PC-9 (cell line): ENCODE measurements at regions not wholly inside any gene's neighbourhood (a gene's known extent, or its start where the extent isn't known, plus 50 kb on each side); places are given as distances from the start of the nearest gene placed in this dataset.

Source experiments
- BruUV-seq: library from RNA; stranded (reverse); fragments of 400-500 nt; replicated peaks from 2 replicates; lab custom pipeline; 2021; lab: Mats Ljungman, UMichigan
- CTCF ChIA-PET: fragments of 300-600 bp; sonication (Branson Sonifier 250); formaldehyde crosslinking; loops from one replicate; lab custom pipeline; 2022; ENCODE audit warnings: antibody characterized with exemption; lab: Charles Lee
- POLR2A ChIA-PET: fragments of 300-600 bp; sonication (Branson Sonifier 250); formaldehyde crosslinking; loops from one replicate; lab custom pipeline; 2022; ENCODE audit warnings: antibody characterized with exemption; ENCODE audit not compliant: unreplicated experiment; lab: Charles Lee
- DNase-seq, 2 experiments: peaks; one replicate each; pipeline versions ENCODE4 v3.0.0 to v3.0.0-alpha.2; 2015 to 2022; ENCODE audit warnings: mixed read lengths in 1 of 2
- H2AFZ ChIP-seq: fragments of 200-600 bp; sonication (generic); 2 replicates; pipeline ENCODE4 v1.8.1; 2017; ENCODE audit warnings: antibody characterized with exemption
- H3F3A ChIP-seq: fragments of 200-600 bp; sonication (generic); 2 replicates; pipeline ENCODE4 v1.8.1; 2017; ENCODE audit warnings: antibody characterized with exemption, mild to moderate bottlenecking, low read depth; ENCODE audit not compliant: insufficient read depth
- H3K27ac ChIP-seq: fragments of 200-600 bp; sonication (generic); 2 replicates; pipeline ENCODE4 v1.6.1; 2016; ENCODE audit warnings: mixed run types
- H3K27me3 ChIP-seq: fragments of 200-600 bp; sonication (generic); 2 replicates; pipeline ENCODE4 v1.6.1; 2016; ENCODE audit warnings: low read depth, mixed run types; ENCODE audit not compliant: insufficient read depth
- H3K36me3 ChIP-seq: fragments of 200-600 bp; sonication (generic); 2 replicates; pipeline ENCODE4 v1.6.1; 2016; ENCODE audit warnings: low read depth, mixed run types
- H3K4me1 ChIP-seq: fragments of 200-600 bp; sonication (generic); replicated peaks from 2 replicates; pipeline ENCODE4 v1.6.1; 2016; ENCODE audit warnings: mixed run types; ENCODE audit not compliant: insufficient read depth
- H3K4me2 ChIP-seq: fragments of 200-600 bp; sonication (generic); 2 replicates; pipeline ENCODE4 v1.6.1; 2017; ENCODE audit warnings: mixed run types
- H3K4me3 ChIP-seq: fragments of 200-600 bp; sonication (generic); 2 replicates; pipeline ENCODE4 v1.6.1; 2016; ENCODE audit warnings: mixed run types
- H3K79me2 ChIP-seq: fragments of 200-600 bp; sonication (generic); 2 replicates; pipeline ENCODE4 v1.6.1; 2017; ENCODE audit warnings: low read depth, mixed run types
- H3K9me2 ChIP-seq: fragments of 200-600 bp; sonication (generic); 2 replicates; pipeline ENCODE4 v1.8.1; 2017; ENCODE audit warnings: mild to moderate bottlenecking; ENCODE audit not compliant: insufficient read depth
- H3K9me3 ChIP-seq: fragments of 200-600 bp; sonication (generic); 2 replicates; pipeline ENCODE4 v1.8.1; 2016; ENCODE audit warnings: low read depth; ENCODE audit not compliant: insufficient read depth
- H4K20me1 ChIP-seq: fragments of 200-600 bp; sonication (generic); 2 replicates; pipeline ENCODE4 v1.8.1; 2017; ENCODE audit not compliant: insufficient read depth
- CTCF ChIP-seq: fragments of 200-600 bp; sonication (generic); conservative IDR thresholded peaks from 2 replicates; pipeline ENCODE4 v1.6.1; 2017; ENCODE audit warnings: mixed run types, antibody characterized with exemption, mild to moderate bottlenecking, moderate library complexity
- EZH2 ChIP-seq: fragments of 200-600 bp; sonication (generic); IDR thresholded peaks from 2 replicates; pipeline ENCODE4 v1.8.0; 2017; ENCODE audit warnings: antibody characterized with exemption, low read depth
- intact Hi-C: fragments of 100-400 bp; cut with micrococcal nuclease; formaldehyde crosslinking; loops from one replicate; pipeline ENCODE4 v1.10.0; 2022; ENCODE audit not compliant: unreplicated experiment

- Histone ChIP-seq H3F3A (no peaks in the 10 kb centered on the region), H3K27ac (no peak overlapping the region), H3K4me1 (no peaks in the 10 kb centered on the region), H4K20me1 (no peaks in the 10 kb centered on the region), H3K27me3 (peaks cover 100% of the 10 kb centered on the region), H3K79me2 (no peaks in the 10 kb centered on the region), H3K9me3 (no peaks in the 10 kb centered on the region), H3K9me2 (no peaks in the 10 kb centered on the region), H3K4me3 (no peak overlapping the region), H3K4me2 (no peak overlapping the region), H2AFZ (no peak overlapping the region), H3K36me3 (no peaks in the 10 kb centered on the region)
- BruUV-seq: no TSS peak
- ChIA-PET CTCF (no interaction called here), POLR2A (no interaction called here)
- no peak for TF ChIP-seq EZH2
- TF ChIP-seq CTCF: no peak
- intact Hi-C loops: no loop called here
- DNase-seq: no peak
Measured at GRCh38 chr22:49328118-49328475, 499.6 kb downstream of the BRD1 start.

GRCh38 chr22:49327411-49328117 lies 500.1 kb downstream of the BRD1 start:
- no peaks in the 10 kb centered on the region for H3K4me1 ChIP-seq
- intact Hi-C loops: no loop called here
- no peaks in the 10 kb centered on the region for H3K9me3 ChIP-seq
- no peaks in the 10 kb centered on the region for H3K79me2 ChIP-seq
- no peaks in the 10 kb centered on the region for H3F3A ChIP-seq
- TF ChIP-seq EZH2: no peak
- no peak for TF ChIP-seq CTCF
- no peak overlapping the region for H3K4me2 ChIP-seq
- H3K4me3 ChIP-seq: no peak overlapping the region
- H3K9me2 ChIP-seq: no peaks in the 10 kb centered on the region
- no TSS peak for BruUV-seq
- peaks cover 100% of the 10 kb centered on the region for H3K27me3 ChIP-seq
- ChIA-PET CTCF (no interaction called here), POLR2A (no interaction called here)
- H3K36me3 ChIP-seq: no peaks in the 10 kb centered on the region
- H4K20me1 ChIP-seq: no peaks in the 10 kb centered on the region
- no peak for DNase-seq
- H3K27ac ChIP-seq: no peak overlapping the region
- H2AFZ ChIP-seq: no peak overlapping the region

- Histone ChIP-seq H3K27me3 (peaks cover 100% of the 10 kb centered on the region), H3K79me2 (no peaks in the 10 kb centered on the region), H3K9me2 (no peaks in the 10 kb centered on the region), H3K9me3 (no peaks in the 10 kb centered on the region), H4K20me1 (no peaks in the 10 kb centered on the region), H3F3A (no peaks in the 10 kb centered on the region), H2AFZ (no peak overlapping the region), H3K4me3 (no peak overlapping the region), H3K4me2 (no peak overlapping the region), H3K36me3 (no peaks in the 10 kb centered on the region), H3K27ac (no peak overlapping the region), H3K4me1 (no peaks in the 10 kb centered on the region)
- ChIA-PET CTCF (no interaction called here), POLR2A (no interaction called here)
- intact Hi-C loops: no loop called here
- TF ChIP-seq EZH2 (no peak), CTCF (no peak)
- no TSS peak for BruUV-seq
- DNase-seq: no peak
Measured at GRCh38 chr22:49326558-49326957, 501.1 kb downstream of the BRD1 start.
